Endodermal cell (in vitro differentiated cells): ENCODE measurements at regions not wholly inside any gene's neighbourhood (a gene's known extent, or its start where the extent isn't known, plus 50 kb on each side); places are given as distances from the start of the nearest gene placed in this dataset.
"Not testable (repeated sequence)": the region's sequence is repeated elsewhere in the genome, so short reads cannot be mapped to it uniquely, and the experiment has no call there.

Experiments used
- DNase-seq: peaks from one replicate; pipeline ENCODE4 v3.0.0-alpha.2; 2017
- H3K27ac ChIP-seq: 2 replicates; pipeline ENCODE4 v1.5.1; 2013; ENCODE audit warnings: mild to moderate bottlenecking, low read depth, low read length, moderate library complexity
- H3K27me3 ChIP-seq: 2 replicates; pipeline ENCODE4 v1.6.1; 2013; ENCODE audit warnings: mild to moderate bottlenecking, low read length, moderate library complexity; ENCODE audit not compliant: insufficient read depth, control insufficient read depth, poor library complexity, severe bottlenecking
- H3K36me3 ChIP-seq: 2 replicates; pipeline ENCODE4 v1.7.0; 2013; ENCODE audit warnings: mild to moderate bottlenecking, low read length, moderate library complexity; ENCODE audit not compliant: control insufficient read depth, insufficient read depth
- H3K4me1 ChIP-seq: one replicate; pipeline ENCODE4 v1.7.0; 2013; ENCODE audit warnings: low read length; ENCODE audit not compliant: control insufficient read depth, insufficient read depth
- H3K4me3 ChIP-seq: 2 replicates; pipeline ENCODE4 v1.5.1; 2013; ENCODE audit warnings: mild to moderate bottlenecking, low read length, moderate library complexity
- H3K9ac ChIP-seq: 2 replicates; pipeline ENCODE4 v1.6.1; 2013; ENCODE audit warnings: mild to moderate bottlenecking, low read length, moderate library complexity; ENCODE audit not compliant: poor library complexity, severe bottlenecking; ENCODE audit errors: extremely low read depth
- H3K9me3 ChIP-seq: 2 replicates; pipeline ENCODE4 v1.6.1; 2013; ENCODE audit warnings: mild to moderate bottlenecking, low read length, moderate library complexity; ENCODE audit not compliant: control insufficient read depth
- H3K27ac Mint-ChIP-seq: 2 replicates; pipeline ENCODE4 v1.8.0; 2020; ENCODE audit warnings: mixed read lengths
- H3K27me3 Mint-ChIP-seq: 2 replicates; pipeline ENCODE4 v1.8.0; 2021; ENCODE audit warnings: mild to moderate bottlenecking, mixed read lengths; ENCODE audit not compliant: insufficient read depth
- H3K36me3 Mint-ChIP-seq: 2 replicates; pipeline ENCODE4 v1.8.0; 2020; ENCODE audit warnings: low read depth, mixed read lengths
- H3K4me1 Mint-ChIP-seq: 2 replicates; pipeline ENCODE4 v1.8.0; 2020; ENCODE audit warnings: mixed read lengths
- H3K4me3 Mint-ChIP-seq: 2 replicates; pipeline ENCODE4 v1.8.0; 2020; ENCODE audit warnings: mild to moderate bottlenecking, moderate library complexity, mixed read lengths
- H3K9me3 Mint-ChIP-seq: 2 replicates; pipeline ENCODE4 v1.8.0; 2020; ENCODE audit warnings: mild to moderate bottlenecking, mixed read lengths
- CTCF ChIP-seq: fragments of 200-600 bp; sonication (generic); conservative IDR thresholded peaks from 2 replicates; pipeline ENCODE4 v1.5.0; 2021; ENCODE audit warnings: antibody characterized with exemption, mild to moderate bottlenecking
- WGBS, 2 experiments: methylation state at CpG; one replicate each; pipeline versions ENCODE4 v1.1.5 to v1.1.7; 2013; ENCODE audit warnings: missing lambda C conversion rate in 2 of 2, mixed read lengths in 1 of 2; ENCODE audit not compliant: insufficient coverage in 1 of 2, insufficient read length in 1 of 2; 5-methylcytosine and 5-hydroxymethylcytosine counted together

- H3K4me1 Mint-ChIP-seq: not testable (repeated sequence)
Observed at GRCh38 chr3:48101301-48101650, 85.1 kb upstream of the MAP4 start.

GRCh38 chr3:48092270-48092669, 76.1 kb upstream of the MAP4 start:
- no peaks in the 10 kb centered on the region for H3K36me3 Mint-ChIP-seq
- Histone ChIP-seq H3K9ac (no peak overlapping the region), H3K36me3 (no peaks in the 10 kb centered on the region), H3K27ac (no peak overlapping the region), H3K4me1 (no peaks in the 10 kb centered on the region), H3K4me3 (no peak overlapping the region), H3K9me3 (no peaks in the 10 kb centered on the region), H3K27me3 (no peaks in the 10 kb centered on the region)
- H3K27ac Mint-ChIP-seq: no peak overlapping the region
- 46 to 48% methylated on average over 2 of the region's 2 CpGs for WGBS, 2 experiments
- no peak overlapping the region for H3K4me3 Mint-ChIP-seq
- no peaks in the 10 kb centered on the region for H3K27me3 Mint-ChIP-seq
- H3K9me3 Mint-ChIP-seq: no peaks in the 10 kb centered on the region
- TF ChIP-seq CTCF: no peak
- DNase-seq: no peak
- H3K4me1 Mint-ChIP-seq: peaks cover 10% of the 10 kb centered on the region

More at GRCh38 chr3:48101301-48101650, 85.1 kb upstream of the MAP4 start:
- not testable (repeated sequence) for H3K36me3 ChIP-seq, H3K27me3 Mint-ChIP-seq, H3K4me3 Mint-ChIP-seq, H3K36me3 Mint-ChIP-seq, H3K4me1 ChIP-seq, H3K9me3 ChIP-seq, H3K4me3 ChIP-seq, H3K27ac ChIP-seq, DNase-seq, H3K27ac Mint-ChIP-seq, H3K9ac ChIP-seq, H3K27me3 ChIP-seq, H3K9me3 Mint-ChIP-seq
- WGBS, 2 experiments: 98 to 100% methylated on average over 2 of the region's 2 CpGs

GRCh38 chr3:48090166-48090939, 74.1 kb upstream of the MAP4 start:
- Histone ChIP-seq H3K36me3 (no peaks in the 10 kb centered on the region), H3K9ac (peak overlapping the region; percentile 38), H3K27me3 (no peaks in the 10 kb centered on the region), H3K9me3 (no peaks in the 10 kb centered on the region), H3K4me3 (peak overlapping the region; percentile 92), H3K27ac (no peak overlapping the region), H3K4me1 (no peaks in the 10 kb centered on the region)
- H3K36me3 Mint-ChIP-seq: no peaks in the 10 kb centered on the region
- DNase-seq: no peak
- no peaks in the 10 kb centered on the region for H3K9me3 Mint-ChIP-seq
- 88 to 91% methylated on average over 16 to 19 of the region's 19 CpGs for WGBS, 2 experiments
- peak overlapping the region; percentile 64 for H3K27ac Mint-ChIP-seq
- peaks cover 16% of the 10 kb centered on the region for H3K4me1 Mint-ChIP-seq
- no peaks in the 10 kb centered on the region for H3K27me3 Mint-ChIP-seq
- H3K4me3 Mint-ChIP-seq: peak overlapping the region; percentile 99
- no peak for TF ChIP-seq CTCF
